ENCODE measurements at regions not wholly inside any gene's neighbourhood (a gene's known extent, or its start where the extent isn't known, plus 50 kb on each side); places are given as distances from the start of the nearest gene placed in this dataset.
A peak's percentile ranks its signal among the peaks of the same experiment; 100 is the strongest.

DNA sequence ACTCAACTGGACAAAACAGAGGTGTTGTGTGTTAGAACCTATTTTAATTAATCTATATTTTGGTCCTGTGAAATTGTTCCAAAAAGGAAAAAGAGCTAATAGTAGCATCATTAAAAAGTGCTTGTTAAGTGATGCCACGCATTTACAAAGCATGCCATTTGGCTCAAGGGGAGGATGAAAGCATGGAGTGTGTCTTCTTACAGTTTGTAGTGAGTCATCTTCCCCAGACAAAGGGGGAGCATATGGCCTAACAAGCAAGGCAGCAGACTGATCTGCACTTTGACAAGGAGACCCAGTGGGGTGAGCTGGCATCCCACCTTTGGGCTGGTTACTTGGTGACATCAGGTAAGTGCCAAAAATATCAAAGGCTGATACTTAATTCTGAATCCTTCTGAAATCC is 297.0 kb downstream of the FGF9 start:
- no peak for FAIRE-seq

DNA sequence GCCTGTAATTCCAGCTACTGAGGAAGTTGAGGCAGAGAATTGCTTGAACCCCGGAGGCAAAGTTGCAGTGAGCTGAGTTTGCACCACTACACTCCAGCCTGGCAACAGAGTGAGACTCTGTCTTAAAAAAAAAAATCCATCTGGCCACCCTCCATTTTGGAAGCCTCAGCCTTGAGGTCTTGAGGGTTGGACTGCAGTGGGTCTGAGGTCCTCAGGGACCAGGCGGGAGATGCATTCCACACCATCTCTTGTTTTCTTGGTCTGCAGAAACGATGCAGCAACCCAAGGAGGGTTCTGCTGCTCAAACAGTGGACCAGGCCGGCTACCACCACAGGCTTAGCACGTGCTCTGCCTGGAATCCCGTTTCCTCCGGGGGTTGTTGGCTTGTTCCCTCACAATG is 299.3 kb downstream of the FGF9 start:
- no peak for FAIRE-seq

DNA sequence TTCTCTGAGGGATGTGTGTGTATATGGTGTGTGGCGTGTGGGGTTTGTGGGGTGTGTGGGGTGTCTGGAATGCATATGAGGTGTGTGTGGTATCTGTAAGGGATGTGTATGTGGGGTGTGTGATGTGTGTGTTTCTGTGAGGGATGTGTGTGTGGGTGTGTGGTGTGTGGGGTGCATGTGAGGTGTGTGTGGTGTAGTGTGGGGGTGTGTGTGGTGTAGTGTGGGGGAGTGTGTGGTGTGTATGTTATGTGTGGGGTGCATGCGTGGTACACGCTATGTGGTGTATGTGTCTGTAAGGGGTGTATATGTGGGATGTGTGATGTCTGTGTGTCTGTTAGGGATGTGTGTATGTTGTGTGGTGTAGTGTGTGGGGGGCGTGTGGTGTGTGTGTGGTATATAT is 300.0 kb downstream of the FGF9 start:
- no peak for FAIRE-seq

DNA sequence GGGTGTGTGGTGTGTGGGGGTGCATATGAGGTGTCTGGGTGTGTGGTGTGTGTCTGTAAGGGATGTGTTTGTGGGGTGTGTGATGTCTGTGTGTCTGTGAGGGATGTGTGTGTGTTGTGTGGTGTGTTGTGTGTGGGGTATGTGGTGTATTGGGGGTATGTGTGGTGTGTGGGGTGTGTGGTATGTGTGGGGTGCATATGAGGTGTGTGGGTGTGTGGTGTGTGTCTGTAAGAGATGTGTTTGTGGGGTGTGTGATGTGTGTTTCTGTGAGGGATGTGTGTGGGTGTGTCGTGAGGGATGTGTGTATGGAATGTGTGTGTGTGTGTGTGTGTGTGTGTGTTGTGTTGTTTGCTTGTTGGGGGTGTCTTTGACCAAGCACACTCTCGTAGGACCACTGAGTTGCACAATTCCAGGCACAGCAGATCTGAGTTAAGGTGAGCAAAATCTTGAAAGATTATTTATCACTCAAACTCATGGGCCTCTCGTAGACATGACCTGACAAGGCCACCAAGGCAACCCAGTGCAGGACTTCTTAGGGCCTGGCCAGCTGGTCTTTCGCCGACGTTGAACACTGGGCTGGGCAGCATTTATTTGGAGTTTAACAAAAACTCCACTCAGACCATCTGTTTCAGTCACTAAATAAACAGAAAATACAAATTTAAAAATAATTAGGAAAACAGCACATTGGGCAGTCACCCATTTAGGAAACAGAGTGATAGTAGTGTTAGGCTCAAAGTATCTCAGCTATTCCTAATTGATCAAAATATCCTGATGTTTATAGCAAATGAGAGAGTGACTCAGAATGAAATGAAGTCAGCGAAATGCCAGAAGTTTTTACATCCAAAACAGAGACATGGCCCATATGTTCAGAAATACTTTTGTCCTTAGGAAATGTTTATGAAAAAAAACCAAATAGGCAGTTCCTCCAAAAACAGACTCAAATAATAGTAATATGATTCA is 301.1 kb downstream of the FGF9 start:
- FAIRE-seq: peak; percentile 96

DNA sequence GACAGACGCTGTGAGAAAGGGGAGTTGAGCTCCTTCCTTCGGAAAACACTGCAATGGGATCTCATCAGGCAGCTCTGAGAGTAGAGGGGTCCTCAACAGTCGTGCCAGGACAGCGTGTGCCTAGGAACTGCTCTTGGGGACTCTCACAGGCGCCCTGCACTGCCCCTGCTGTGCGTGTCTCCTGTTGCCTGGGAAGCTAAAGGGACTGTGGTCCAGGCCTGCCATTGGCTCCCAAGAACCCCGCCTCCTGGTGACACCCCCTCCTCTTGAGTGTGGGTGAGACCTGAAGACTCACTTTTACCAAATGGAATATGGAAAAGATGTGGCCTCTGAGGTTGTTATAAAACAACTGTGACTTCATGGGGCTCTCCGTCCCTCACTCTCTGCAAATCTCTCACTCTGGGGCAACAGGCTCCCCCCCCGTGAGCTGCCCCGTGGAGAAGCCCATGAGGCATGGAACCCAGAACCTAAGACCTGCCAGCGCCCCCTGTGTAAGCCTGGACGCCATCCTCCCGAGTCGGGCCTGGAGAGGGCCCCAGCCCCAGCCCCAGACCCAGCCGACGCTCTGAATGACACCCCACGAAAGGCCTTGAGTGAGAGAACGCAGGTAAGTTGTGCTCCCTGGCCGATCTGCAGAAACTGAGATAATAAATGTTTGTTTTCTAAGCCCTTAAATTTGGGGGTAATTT is 302.7 kb downstream of the FGF9 start:
- no peak for FAIRE-seq

DNA sequence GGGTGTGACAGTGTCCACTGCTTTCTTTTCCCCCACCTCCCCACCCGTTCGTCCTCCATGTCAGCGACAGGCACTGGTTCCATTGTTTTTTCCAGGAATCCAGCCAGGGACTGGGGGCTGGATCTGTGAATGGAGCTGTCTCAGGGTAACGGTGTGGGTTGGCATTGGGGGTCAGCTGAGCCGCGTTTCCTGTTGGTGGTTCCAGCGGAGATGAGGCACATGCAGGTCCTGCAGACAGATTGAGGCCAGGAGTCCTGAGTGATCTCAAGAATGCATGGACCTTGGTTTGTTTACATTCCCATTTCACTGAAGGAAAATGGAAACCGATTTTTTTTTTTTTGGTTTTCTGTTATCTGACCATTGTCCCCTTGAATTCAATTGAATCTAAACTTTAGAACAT is 303.9 kb downstream of the FGF9 start:
- no peak for FAIRE-seq

DNA sequence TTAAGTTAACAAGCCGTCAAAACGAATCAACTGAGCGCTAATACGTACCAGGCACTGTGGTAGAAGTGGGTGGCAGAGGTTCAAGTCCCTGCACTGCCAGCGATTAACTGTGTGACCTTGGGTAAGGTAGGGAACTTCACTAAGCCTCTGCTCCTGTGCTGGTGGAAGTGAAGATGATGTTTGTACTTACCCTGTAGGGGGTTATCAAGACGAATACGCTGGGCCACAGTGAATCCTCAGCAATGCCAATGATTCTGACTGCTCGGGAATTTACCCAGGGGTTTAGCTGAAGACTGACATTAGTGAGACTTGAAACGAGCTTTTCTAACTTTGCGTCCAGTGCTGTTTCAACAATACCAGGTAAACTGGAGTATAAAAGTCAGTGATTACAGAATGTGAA is 305.3 kb downstream of the FGF9 start:
- FAIRE-seq: no peak

DNA sequence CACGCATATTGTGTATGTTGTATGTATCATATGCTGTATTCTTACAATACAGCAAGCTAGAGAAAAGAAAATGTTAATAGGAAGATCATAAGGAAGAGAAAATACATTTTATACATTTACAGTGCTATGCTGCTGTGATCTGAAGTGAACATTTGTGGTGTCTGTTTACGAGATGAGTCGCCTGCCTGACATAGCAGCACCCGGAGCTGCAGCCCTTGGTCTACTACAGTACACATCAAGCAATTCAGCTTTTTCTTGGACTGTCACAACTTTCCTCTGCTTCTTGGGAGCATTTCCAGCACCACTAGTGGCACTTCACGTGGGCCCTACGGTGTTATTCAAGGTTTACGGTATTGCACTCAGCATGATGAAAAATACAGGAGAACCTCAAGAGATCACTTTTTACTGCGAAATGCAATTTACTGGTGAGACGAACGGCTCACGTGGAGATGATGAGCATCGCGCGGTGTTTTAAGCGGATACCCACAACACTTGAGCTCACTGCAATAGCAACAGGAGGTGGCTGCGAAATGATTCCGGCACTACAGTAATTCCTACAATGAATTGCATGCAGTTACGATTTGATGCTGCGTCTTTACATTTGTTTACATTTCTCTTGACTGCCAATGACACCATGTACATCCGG is 308.4 kb downstream of the FGF9 start:
- no peak for FAIRE-seq

DNA sequence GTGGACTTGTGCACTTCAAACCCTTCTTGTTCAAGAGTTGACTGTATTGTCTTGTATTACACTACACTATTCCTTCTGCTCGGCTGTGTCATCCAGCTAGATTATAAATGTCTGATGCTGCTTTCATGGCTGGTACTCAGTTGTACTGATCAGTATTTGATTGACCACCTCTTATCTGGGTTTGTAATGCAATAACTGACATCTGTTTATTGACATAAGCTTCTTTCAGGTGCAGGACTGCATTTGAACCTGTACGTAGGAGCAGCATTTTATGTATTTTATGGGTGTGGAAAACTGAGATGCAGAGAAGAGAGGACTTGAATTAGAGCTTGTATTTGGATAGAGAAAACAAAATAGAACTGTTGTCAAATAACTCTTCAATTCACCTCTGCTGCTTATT is 309.2 kb downstream of the FGF9 start:
- no peak for FAIRE-seq

DNA sequence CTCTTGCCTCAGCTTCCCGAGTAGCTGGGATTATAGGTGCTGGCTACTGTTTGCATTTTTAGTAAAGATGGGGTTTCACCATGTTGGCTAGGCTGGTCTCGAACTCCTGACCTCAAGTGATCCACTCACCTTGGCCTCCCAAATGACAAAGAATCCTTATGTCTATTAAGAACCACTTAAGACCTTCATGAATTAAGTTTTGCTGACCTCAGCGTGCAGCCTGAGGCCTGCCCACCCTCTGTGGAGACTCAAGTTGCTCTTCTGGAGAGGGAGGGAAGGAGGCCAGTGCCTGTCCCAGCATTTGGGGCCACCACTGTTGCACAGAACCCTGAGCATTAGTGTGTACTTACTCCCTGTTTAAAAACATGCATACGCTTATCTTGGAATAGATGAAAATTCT is 313.3 kb downstream of the FGF9 start:
- FAIRE-seq: no peak

DNA sequence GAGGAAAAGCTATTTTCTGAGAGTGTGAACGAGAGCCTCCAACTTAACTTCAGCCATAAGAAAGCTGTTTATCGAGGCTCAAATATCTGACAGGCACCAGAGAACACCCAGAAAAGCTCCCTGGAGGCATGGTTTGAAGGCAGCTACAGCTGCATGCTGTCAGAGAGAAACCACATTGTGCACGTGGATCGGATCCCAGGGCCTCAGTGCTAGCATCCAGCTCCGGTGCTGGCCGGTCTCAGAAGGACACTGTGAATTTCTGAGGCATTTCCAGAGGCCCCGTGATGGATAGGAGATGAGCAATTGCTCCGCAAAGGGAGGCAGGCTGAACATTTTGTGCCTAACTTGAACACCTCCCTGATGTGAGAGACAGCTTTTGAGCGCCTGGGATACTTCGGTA is 315.7 kb downstream of the FGF9 start:
- FAIRE-seq: no peak

DNA sequence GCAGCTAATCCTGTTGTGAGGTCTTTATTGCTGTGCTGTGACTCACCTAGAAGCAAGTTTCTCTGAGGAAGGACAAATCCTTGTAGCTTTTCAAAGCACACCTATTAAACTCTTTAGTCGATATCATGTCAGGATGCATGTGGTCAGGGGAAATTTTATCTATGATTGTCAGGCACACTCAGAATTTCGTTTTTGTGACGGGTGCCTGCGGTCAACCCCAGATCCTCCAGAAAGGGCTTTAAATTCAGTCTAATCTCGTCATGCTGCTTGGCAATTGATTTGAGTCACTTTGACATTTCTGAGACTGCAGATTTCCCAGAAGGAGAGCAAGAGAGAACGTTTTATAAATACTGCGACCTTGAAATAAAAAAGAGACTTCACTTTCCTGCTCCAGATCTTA is 316.9 kb downstream of the FGF9 start:
- no peak for FAIRE-seq

DNA sequence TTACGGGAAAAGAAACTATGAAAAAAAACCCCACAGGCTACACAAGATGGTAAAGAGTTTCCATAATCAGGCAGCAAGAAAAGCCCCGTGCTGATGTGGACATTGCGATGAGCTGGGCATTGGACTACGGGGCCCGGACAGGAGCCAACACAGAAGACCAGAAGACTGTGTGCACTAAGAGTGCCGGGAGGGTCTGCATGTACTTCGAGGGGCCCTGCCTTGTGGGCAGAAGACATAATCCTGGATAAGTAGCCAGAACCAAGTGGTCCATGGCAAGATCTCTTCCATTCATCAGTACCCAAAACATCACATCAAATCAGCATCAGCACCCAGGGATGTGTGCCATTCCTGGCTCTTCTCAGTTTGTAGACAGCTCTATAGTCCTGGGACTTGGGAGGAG is 317.8 kb downstream of the FGF9 start:
- FAIRE-seq: no peak

DNA sequence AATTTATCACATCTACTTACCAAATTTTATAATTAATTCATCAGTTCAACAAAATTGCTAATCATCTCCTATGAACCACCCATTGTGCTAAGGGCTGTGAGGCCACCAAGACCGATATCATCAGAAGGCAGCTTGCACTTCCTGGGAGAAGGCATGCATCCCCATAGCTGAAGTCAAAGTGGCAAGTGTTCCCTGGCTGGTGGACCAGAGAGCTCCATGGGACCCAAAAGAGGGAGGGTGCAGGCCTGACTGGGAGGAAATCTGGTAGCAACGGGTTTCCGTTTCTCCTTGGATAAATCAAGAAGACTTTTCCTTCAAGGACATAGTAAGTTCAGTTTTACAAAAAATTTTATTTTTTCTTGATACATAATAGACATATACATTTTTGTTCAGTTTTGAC is 325.2 kb downstream of the FGF9 start:
- FAIRE-seq: no peak

DNA sequence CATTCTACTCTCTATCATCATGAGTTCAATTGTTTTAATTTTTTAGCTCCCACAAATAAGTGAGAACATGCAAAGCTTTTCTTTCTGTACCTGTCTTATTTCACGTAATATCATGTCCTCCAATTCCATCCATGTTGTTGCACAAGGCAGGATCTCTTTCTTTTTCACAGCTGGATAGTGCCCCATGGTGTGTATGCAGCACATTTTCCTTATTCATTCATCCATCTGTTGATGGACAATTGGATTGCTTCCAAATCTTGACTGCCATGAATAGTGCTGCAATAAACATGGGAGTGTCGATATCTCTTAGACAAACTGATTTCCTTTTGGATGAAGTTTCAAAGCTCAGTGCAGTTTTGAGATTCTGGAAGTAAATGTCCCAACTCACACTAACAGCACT is 326.9 kb downstream of the FGF9 start:
- no peak for FAIRE-seq

DNA sequence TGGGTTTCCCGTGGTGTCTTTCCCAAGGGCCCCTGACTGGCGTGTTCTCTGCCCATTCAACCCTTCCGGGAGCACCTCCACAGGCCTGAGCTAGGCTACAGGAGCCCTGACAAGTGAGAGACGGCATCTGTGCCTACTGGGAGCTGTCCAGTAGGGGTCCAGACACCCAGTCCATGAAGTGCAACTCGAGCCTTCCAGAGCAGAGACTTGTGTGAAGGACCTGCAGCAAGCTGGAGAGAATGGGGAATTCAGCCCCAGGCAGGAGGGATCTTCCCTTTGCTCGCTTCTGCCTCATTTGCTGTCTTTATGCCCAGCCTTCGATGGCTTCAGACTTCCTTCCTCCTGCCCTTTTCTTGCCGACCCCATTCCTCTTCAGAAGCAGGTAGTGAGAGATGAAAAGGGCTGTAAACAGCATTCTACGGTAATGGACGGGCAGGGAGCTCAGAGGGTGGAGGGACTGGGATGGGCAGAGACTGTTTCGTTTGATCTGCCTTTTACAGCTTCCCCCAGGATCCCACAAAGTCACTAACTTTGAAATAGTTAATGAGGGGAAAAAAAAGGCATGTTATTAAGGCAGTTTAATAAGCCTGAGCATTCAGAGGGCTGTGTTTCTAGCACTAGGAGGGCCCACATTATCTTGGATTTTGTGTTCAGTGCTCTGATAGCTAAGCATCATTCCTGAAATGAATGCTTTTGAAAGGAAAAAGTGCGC is 327.6 kb downstream of the FGF9 start:
- no peak for FAIRE-seq

DNA sequence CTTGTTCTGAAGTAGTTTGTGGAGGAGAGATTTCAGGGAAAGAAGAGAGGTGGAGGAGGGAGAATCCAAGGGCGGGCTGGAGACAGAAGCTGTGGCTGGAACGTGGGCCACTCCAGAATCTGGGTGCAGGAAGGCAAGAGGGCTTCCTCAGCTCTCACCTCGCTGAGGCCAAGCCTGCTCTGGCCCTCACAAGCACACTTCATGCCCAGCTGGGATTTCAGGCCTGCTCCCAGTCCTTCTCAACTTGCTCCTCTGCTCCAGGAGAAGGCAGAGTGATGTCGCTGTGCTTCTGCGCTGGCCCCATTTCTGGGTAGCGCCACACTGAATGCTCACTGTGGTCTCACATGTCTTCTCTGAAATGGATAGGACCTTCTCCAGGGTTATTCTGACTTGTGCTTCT is 328.8 kb downstream of the FGF9 start:
- no peak for FAIRE-seq

DNA sequence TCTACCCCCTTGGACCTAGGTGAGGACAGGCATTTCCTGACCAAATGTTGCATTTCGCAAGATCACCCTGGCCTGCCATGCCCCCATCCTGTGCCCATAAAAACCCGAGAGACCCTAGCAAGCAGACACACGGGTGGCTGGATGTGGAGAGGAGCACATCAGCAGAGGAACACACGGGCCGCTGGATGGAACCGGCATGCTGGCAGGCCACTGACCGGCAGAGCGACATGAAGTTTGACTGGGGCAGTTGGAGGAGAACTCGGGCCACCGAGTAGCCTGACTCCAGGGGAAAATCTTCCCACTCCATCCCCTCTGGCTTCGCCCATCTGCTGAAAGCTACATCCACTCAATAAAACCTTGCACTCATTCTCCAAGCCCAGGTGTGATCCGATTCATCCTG is 329.3 kb downstream of the FGF9 start:
- no peak for FAIRE-seq

DNA sequence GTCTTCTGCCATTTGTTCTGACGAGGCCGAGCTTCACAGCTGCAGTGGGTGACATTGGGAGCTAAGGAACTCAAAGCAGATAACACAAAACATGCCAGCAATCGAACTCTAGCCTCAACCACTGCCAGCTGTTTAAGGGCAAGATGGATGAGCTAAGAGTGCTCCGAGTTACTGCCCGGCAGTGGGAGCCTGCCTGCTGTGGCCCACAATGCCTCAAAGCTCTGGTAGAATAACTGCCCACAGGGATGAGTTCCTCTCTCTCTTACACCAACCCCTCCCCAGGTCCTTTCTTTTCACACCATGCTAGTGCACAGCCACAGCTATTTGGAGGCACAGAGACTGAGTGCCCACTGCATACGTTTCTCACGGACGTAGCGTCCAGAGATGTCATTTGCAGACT is 330.5 kb downstream of the FGF9 start:
- no peak for FAIRE-seq

DNA sequence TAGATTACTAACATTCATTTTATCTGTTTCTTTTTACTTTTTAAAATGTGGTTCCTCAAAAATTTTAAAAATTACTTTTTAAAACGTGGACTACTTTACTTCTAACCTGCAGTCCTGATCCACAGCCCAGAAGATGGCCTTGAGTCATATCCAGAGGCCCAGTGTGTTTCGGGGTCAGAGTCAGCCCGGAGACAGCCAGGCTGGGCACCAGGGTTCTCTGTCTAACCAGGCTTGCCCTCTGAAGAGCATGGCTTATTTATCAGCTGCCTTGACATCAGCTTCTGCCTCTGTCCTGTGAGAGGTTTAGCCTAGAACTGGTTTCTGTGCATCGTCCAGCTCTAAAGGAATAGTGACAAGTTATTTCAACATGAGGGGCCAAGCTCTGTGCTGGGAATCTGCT is 332.0 kb downstream of the FGF9 start:
- FAIRE-seq: no peak

DNA sequence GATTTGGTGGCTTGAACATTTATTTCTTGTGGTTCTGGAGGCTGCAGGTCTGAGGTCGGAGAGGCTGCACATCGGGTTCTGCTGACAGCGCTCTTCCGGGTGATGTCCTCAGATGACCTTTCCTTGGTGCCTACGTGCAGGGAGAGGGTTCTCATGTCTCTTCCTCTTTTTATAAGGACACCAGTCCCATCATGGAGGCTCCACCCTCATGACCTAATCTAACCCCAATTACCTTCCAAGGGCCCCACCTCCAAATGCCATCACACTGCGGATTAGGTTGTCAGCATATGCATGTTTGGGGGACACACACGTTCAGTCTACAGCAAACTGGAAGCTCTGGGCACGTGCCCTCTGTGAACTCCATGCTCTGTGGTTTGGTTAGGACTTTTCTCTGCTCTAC is 338.6 kb downstream of the FGF9 start:
- no peak for FAIRE-seq

DNA sequence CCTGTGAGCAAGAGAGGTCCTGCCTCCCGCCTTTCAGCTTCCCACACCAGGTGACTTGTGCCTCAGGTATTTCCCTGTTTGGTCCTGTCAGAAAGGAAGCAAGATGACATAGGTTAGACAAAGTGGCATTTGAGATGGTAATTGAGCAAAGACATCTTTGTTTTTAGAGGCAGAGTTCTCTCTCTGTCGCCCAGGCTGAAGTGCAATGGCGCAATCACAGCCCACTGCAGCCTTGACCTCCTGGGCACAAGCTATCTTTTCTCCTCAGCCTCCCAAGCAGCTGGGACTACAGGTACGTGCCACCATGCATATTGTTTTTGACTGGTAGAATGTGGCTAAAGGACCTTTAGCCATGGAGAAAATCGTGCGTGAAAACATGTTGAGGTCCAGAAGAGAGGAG is 339.1 kb downstream of the FGF9 start:
- FAIRE-seq: no peak

DNA sequence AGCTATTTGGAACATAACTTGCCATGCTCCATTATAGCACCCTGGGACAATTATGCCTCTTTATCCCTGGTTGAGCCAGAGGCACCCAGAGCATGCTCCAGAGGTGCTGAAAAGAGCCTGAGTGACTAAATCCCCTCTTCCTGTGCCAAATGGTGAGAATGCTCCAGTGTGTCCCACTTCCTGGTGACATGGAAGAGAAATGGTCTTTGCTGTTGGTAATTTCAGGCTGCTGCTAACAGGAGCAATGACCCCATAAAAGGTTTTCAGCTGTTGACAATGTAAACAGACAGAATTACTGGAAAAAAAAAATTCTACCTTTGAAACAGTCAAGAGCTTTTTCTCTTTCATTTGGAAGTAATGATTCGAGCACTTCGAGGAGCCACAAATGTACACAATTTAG is 341.8 kb downstream of the FGF9 start:
- FAIRE-seq: no peak

Data from endometrium (tissue), 2 donors.